ENCODE measurements at regions not wholly inside any gene's neighbourhood (a gene's known extent, or its start where the extent isn't known, plus 50 kb on each side); places are given as distances from the start of the nearest gene placed in this dataset.

GRCh38 chr3:22971497-22971896, 231.6 kb upstream of the UBE2E2 start:
- TF ChIP-seq CTCF (tag by site-specific recombination; IDR thresholded peaks at IDR 0.05) (no peak), ZNF223 (tag by site-specific recombination; IDR thresholded peaks at IDR 0.05) (no peak), ZNF157 (tag by site-specific recombination; IDR thresholded peaks at IDR 0.05) (no peak), ZBTB8A (tag by site-specific recombination; IDR thresholded peaks at IDR 0.05) (no peak), ZBTB21 (tag by site-specific recombination; IDR thresholded peaks at IDR 0.05) (no peak), ZNF404 (tag by site-specific recombination; IDR thresholded peaks at IDR 0.05) (no peak), ZNF121 (tag by site-specific recombination; IDR thresholded peaks at IDR 0.05) (no peak), ZNF558 (tag by site-specific recombination; IDR thresholded peaks at IDR 0.05) (no peak), ZSCAN23 (tag by site-specific recombination; IDR thresholded peaks at IDR 0.05) (no peak), ZNF311 (tag by site-specific recombination; IDR thresholded peaks at IDR 0.05; ENCODE audit: borderline replicate concordance) (no peak), YY1 (tag by site-specific recombination; IDR thresholded peaks at IDR 0.05) (no peak), ZNF768 (tag by site-specific recombination; IDR thresholded peaks at IDR 0.05) (no peak), REST (tag by site-specific recombination; IDR thresholded peaks at IDR 0.05) (no peak)

Data from HEK293 (cell line).